Smooth muscle cell (in vitro differentiated cells): ENCODE measurements at regions not wholly inside any gene's neighbourhood (a gene's known extent, or its start where the extent isn't known, plus 50 kb on each side); places are given as distances from the start of the nearest gene placed in this dataset.

Experiments
- DNase-seq: peaks from one replicate; lab custom pipeline; 2025; ENCODE audit not compliant: unreplicated experiment; lab: John Stamatoyannopoulos, UW
- H2AFZ ChIP-seq: fragments of 200-600 bp; sonication (generic); 2 replicates; pipeline ENCODE4 v1.6.0; 2016; ENCODE audit warnings: antibody characterized with exemption, low read depth, mild to moderate bottlenecking
- H3F3A ChIP-seq: fragments of 200-600 bp; sonication (generic); 2 replicates; pipeline ENCODE4 v1.6.0; 2017; ENCODE audit warnings: antibody characterized with exemption, low read depth
- H3K27ac ChIP-seq: fragments of 200-600 bp; sonication (generic); 2 replicates; pipeline ENCODE4 v1.5.1; 2016; ENCODE audit warnings: low read depth, mild to moderate bottlenecking
- H3K27me3 ChIP-seq: fragments of 200-600 bp; sonication (generic); 2 replicates; pipeline ENCODE4 v1.6.1; 2016; ENCODE audit warnings: low read depth, mild to moderate bottlenecking
- H3K36me3 ChIP-seq: fragments of 200-600 bp; sonication (generic); 2 replicates; pipeline ENCODE4 v1.5.1; 2016; ENCODE audit warnings: low read depth
- H3K4me1 ChIP-seq: fragments of 200-600 bp; sonication (generic); 2 replicates; pipeline ENCODE4 v1.5.1; 2016; ENCODE audit warnings: low read depth
- H3K4me2 ChIP-seq: fragments of 200-600 bp; sonication (generic); 2 replicates; pipeline ENCODE4 v1.6.0; 2016; ENCODE audit warnings: mild to moderate bottlenecking
- H3K4me3 ChIP-seq: fragments of 200-600 bp; sonication (generic); 2 replicates; pipeline ENCODE4 v1.5.1; 2016; ENCODE audit warnings: mild to moderate bottlenecking
- H3K79me2 ChIP-seq: fragments of 200-600 bp; sonication (generic); 2 replicates; pipeline ENCODE4 v1.6.0; 2016; ENCODE audit warnings: low read depth, mild to moderate bottlenecking
- H3K9ac ChIP-seq: fragments of 200-600 bp; sonication (generic); 2 replicates; pipeline ENCODE4 v1.6.0; 2016; ENCODE audit warnings: low read depth
- H3K9me3 ChIP-seq: fragments of 200-600 bp; sonication (generic); replicated peaks from 2 replicates; pipeline ENCODE4 v1.5.1; 2016; ENCODE audit warnings: low read depth
- H4K20me1 ChIP-seq: fragments of 200-600 bp; sonication (generic); 2 replicates; pipeline ENCODE4 v1.6.0; 2016; ENCODE audit warnings: low read depth
- WGBS: methylation state at CpG from one replicate; pipeline ENCODE4 v1.1.7; 2016; ENCODE audit warnings: low lambda C conversion rate; 5-methylcytosine and 5-hydroxymethylcytosine counted together
- TF ChIP-seq, protein P1 (sequence below): fragments of 200-600 bp; sonication (generic); IDR thresholded peaks from 2 replicates; pipeline ENCODE4 v1.5.1; 2017; ENCODE audit warnings: borderline replicate concordance, mild to moderate bottlenecking, antibody characterized with exemption; ENCODE audit not compliant: insufficient read depth, poor library complexity, severe bottlenecking

DNA sequence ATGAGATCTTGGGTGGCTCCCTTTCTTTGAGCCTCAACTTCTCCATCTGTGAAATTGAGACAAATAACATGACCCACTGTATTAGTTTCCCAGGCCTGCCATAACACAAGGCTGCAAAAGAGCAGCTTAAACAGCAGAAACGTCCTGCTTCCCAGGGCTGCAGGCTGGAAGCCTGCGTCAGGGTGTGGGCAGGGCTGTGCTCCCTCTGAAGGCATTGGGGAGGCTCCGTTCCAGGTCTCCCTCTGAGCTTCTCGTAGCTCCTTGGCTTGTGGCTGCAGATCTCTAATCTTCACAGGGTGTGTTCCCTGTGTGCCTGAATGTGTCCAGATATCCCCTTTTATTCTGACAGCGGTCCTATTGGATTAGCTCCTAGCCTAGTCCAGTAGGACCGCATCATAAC lies 147.1 kb downstream of the VRK1 start:
- DNase-seq = no peak
- Histone ChIP-seq H3K79me2 (no peaks in the 10 kb centered on the region), H3F3A (no peaks in the 10 kb centered on the region), H3K36me3 (no peaks in the 10 kb centered on the region), H2AFZ (no peak overlapping the region), H3K4me2 (no peak overlapping the region), H4K20me1 (no peaks in the 10 kb centered on the region), H3K27ac (no peak overlapping the region), H3K27me3 (no peaks in the 10 kb centered on the region), H3K4me1 (no peaks in the 10 kb centered on the region), H3K9ac (no peak overlapping the region), H3K4me3 (no peak overlapping the region), H3K9me3 (no peaks in the 10 kb centered on the region)
- 66% methylated on average over 6 of the region's 6 CpGs for whole genome bisulfite sequencing
- TF ChIP-seq, protein P1, sequence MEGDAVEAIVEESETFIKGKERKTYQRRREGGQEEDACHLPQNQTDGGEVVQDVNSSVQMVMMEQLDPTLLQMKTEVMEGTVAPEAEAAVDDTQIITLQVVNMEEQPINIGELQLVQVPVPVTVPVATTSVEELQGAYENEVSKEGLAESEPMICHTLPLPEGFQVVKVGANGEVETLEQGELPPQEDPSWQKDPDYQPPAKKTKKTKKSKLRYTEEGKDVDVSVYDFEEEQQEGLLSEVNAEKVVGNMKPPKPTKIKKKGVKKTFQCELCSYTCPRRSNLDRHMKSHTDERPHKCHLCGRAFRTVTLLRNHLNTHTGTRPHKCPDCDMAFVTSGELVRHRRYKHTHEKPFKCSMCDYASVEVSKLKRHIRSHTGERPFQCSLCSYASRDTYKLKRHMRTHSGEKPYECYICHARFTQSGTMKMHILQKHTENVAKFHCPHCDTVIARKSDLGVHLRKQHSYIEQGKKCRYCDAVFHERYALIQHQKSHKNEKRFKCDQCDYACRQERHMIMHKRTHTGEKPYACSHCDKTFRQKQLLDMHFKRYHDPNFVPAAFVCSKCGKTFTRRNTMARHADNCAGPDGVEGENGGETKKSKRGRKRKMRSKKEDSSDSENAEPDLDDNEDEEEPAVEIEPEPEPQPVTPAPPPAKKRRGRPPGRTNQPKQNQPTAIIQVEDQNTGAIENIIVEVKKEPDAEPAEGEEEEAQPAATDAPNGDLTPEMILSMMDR = no peak

DNA sequence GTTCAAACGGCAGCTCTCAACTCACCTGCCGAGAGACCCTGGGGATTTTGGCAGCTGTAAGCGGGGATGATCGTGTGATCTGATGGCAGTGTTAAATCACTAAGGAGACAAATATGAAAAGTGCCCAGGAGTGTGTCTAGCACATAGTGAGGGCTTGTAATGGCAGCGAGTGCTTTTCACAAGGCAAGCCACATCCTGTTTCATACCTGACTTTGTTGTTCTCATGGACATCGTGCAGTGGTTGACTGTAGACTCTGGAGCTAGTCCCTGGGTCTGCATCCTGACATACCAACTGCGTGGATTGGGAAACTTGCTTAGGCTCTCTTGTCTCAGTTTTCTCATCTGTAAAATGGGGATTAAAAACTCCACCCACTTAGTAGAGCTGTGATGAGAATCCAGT lies 148.5 kb downstream of the VRK1 start:
- Histone ChIP-seq H3K4me3 (no peak overlapping the region), H3K4me2 (no peak overlapping the region), H3K27me3 (no peaks in the 10 kb centered on the region), H3K27ac (no peak overlapping the region), H3K9ac (no peak overlapping the region), H3K36me3 (no peaks in the 10 kb centered on the region), H4K20me1 (no peaks in the 10 kb centered on the region), H3K79me2 (no peaks in the 10 kb centered on the region), H2AFZ (no peak overlapping the region), H3K4me1 (no peaks in the 10 kb centered on the region), H3F3A (no peaks in the 10 kb centered on the region), H3K9me3 (no peaks in the 10 kb centered on the region)
- TF ChIP-seq, protein P1 = no peak
- 97% methylated on average over 7 of the region's 7 CpGs for WGBS
- no peak for DNase-seq

DNA sequence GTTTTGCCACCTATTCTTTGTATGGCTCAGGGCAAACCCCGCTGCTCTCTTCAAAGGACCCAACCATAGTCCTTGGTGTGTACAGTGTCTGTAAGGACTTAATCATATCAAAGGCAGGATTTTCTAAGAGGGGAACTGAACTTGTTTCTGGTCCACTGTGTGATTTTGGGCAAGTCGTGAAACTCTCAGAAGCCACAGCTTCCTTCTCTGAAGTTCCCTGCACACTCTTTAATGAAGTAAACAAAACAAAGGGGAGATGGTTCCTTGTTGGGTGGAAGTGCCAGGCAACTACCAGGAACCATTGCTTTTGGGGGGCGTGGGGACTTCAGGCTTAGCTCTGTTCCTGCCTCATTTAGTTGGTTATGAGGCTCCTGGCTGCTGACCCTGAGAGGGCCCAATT lies 152.4 kb downstream of the VRK1 start:
- H3K4me1 ChIP-seq = no peaks in the 10 kb centered on the region
- H3K4me2 ChIP-seq = no peak overlapping the region
- H3K27me3 ChIP-seq = no peaks in the 10 kb centered on the region
- no peak overlapping the region for H3K27ac ChIP-seq
- TF ChIP-seq, protein P1 = no peak
- H3K9ac ChIP-seq = no peak overlapping the region
- WGBS = 99% methylated on average over 3 of the region's 3 CpGs
- H3F3A ChIP-seq = no peaks in the 10 kb centered on the region
- H2AFZ ChIP-seq = no peak overlapping the region
- H3K36me3 ChIP-seq = no peaks in the 10 kb centered on the region
- no peaks in the 10 kb centered on the region for H3K9me3 ChIP-seq
- H3K79me2 ChIP-seq = no peaks in the 10 kb centered on the region
- no peak overlapping the region for H3K4me3 ChIP-seq
- DNase-seq = no peak
- no peaks in the 10 kb centered on the region for H4K20me1 ChIP-seq

DNA sequence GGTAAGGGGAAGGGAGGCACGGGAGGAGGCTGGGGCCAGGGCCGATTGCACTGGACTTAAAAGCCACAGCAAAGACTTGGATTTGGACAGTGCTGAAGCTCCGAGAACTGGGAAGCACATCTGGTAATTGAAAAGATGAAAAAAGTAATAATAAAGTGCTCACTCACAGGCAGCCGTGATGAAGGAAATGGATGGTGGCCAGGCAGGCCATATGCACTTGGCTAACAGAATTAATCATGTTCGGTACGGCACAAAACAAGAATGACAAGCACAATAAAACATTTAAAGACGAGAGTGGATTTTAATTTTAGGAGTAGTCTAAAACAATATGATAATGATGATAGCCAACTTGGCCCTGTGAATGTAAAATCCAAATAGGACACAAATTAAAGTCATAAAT lies 154.3 kb downstream of the VRK1 start:
- Histone ChIP-seq H3K79me2 (no peaks in the 10 kb centered on the region), H3K9me3 (no peaks in the 10 kb centered on the region), H3K9ac (no peak overlapping the region), H2AFZ (no peak overlapping the region), H3K27ac (no peak overlapping the region), H3K4me1 (no peaks in the 10 kb centered on the region), H3K4me2 (no peak overlapping the region), H3K27me3 (no peaks in the 10 kb centered on the region), H3K36me3 (no peaks in the 10 kb centered on the region), H4K20me1 (no peaks in the 10 kb centered on the region), H3K4me3 (no peak overlapping the region), H3F3A (no peaks in the 10 kb centered on the region)
- WGBS = 97% methylated on average over 7 of the region's 7 CpGs
- DNase-seq = no peak
- TF ChIP-seq, protein P1 = no peak
